ENCODE measurements at regions not wholly inside any gene's neighbourhood (a gene's known extent, or its start where the extent isn't known, plus 50 kb on each side); places are given as distances from the start of the nearest gene placed in this dataset.

DNA sequence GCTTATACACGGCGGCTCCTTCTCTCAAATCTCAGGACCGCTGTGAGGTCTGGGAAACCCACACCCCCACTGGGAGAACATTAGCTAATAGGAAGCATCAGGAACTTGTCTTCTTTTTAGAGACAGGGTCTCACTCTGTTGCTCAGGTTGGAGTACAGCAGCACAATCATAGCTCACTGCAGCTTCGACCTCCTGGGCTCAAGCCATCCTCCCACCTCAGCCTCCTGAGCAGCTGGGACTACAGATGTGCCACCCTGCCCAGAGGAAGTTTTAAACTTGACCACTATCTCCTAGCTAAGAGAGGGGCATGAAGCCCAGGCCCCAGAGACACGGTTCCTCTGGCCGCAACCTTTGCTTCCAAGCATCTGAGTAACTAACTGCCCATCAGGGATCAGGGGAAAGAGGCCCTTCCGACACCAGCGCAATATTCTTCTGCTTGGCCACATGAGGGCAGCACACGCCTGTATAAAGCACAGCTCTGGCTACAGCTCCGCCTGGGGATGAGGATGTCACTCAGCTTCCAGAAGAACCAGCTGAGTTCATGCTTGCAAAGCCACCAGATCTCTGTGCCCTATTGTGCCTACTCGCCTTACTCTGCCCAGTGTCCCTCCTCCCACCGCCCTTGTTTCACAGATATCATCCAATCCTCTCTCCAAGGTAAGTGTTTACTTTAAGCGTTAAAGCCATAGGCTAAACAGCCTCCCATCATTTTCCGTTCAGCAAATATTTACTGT, 57.6 kb upstream of the SLC6A11 start:
- no peak overlapping the region for H3K27ac Mint-ChIP-seq
- H3K4me3 Mint-ChIP-seq, result no peak overlapping the region
- peak in 2 of 3 donors; percentile 9 to 14 for DNase-seq
- H3K27me3 Mint-ChIP-seq (ENCODE audit: low read depth in 3 of 3), result peaks cover 4 to 6% (median 6%) of the 10 kb centered on the region in 3 donors
- H3K36me3 Mint-ChIP-seq, result no peaks in the 10 kb centered on the region
- H3K4me1 Mint-ChIP-seq, result no peaks in the 10 kb centered on the region
- H3K9me3 Mint-ChIP-seq, result peaks cover 0 to 3% (median 0%) of the 10 kb centered on the region in 6 donors

DNA sequence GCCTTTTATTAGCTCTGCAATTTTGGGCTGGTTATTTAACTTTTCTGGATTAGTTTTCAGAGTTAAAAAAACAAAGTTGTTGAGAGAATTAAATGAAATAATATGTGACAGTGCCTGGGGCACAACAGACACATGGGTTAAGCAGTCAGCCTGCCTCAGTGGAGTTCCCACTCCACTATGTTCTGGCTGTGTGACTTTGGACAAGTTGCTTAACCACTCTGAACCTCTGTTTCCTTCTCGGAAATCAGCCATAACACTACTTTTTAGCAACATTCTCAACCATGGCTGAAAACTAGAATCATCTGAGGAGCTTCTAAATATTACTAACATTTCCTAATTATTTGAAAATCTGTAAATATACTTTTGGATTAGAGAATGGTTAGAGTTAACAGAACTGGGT, 56.5 kb upstream of the SLC6A11 start:
- no peak for DNase-seq
- H3K4me3 Mint-ChIP-seq, result no peak overlapping the region
- H3K27me3 Mint-ChIP-seq (ENCODE audit: low read depth in 3 of 3), result peaks cover 2 to 6% (median 6%) of the 10 kb centered on the region in 3 donors
- H3K9me3 Mint-ChIP-seq, result peaks cover 0 to under 1% (median 0%) of the 10 kb centered on the region in 6 donors
- no peaks in the 10 kb centered on the region for H3K36me3 Mint-ChIP-seq
- no peak overlapping the region for H3K27ac Mint-ChIP-seq
- no peaks in the 10 kb centered on the region for H3K4me1 Mint-ChIP-seq

DNA sequence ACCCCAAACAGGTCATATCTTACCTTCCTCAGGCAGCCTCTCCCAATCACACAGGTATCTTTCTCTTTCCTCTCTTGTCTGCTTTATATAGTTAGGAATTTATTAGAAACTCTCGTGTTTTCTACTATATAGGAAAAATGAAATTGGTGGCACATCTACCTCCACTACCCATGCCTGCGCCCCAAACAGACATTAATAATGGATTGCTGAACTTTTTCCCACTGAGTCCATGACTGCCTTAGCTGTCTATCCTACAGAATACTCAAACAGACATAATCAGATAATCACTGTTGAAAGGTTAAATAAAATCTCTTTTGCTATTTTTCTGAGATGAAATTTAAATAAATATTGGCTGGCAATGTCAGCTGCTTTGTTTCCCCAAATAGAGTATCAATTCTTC, 55.8 kb upstream of the SLC6A11 start:
- H3K4me3 Mint-ChIP-seq, result no peak overlapping the region
- no peaks in the 10 kb centered on the region for H3K4me1 Mint-ChIP-seq
- no peak overlapping the region for H3K27ac Mint-ChIP-seq
- DNase-seq, result no peak
- H3K9me3 Mint-ChIP-seq, result no peaks in the 10 kb centered on the region
- no peaks in the 10 kb centered on the region for H3K36me3 Mint-ChIP-seq
- H3K27me3 Mint-ChIP-seq (ENCODE audit: low read depth in 3 of 3), result peaks cover 2 to 4% (median 3%) of the 10 kb centered on the region in 3 donors

DNA sequence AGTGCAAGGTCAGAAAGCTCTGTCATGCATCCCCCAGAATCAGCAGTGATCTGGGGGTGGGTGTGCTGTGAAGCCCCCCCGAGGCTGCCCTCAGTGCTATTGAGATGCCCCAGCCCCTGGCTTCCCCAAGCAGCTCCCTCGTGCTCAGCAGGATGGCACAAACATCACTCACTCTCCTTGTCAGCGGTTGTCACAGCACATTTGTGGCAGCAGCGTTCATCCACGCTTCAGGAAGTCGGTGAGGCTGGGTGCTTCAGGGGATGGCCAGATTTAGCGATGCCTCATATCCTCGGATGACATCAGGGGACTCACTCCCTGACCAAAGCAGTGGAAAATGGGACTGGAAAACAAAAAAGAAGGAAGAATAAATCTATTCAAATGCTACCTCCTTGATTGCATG, 54.4 kb upstream of the SLC6A11 start:
- H3K4me1 Mint-ChIP-seq, result no peaks in the 10 kb centered on the region
- H3K27me3 Mint-ChIP-seq (ENCODE audit: low read depth in 3 of 3), result peaks cover 0 to 4% (median 3%) of the 10 kb centered on the region in 3 donors
- H3K4me3 Mint-ChIP-seq, result no peak overlapping the region
- DNase-seq, result no peak
- no peak overlapping the region for H3K27ac Mint-ChIP-seq
- no peaks in the 10 kb centered on the region for H3K9me3 Mint-ChIP-seq
- H3K36me3 Mint-ChIP-seq, result no peaks in the 10 kb centered on the region

DNA sequence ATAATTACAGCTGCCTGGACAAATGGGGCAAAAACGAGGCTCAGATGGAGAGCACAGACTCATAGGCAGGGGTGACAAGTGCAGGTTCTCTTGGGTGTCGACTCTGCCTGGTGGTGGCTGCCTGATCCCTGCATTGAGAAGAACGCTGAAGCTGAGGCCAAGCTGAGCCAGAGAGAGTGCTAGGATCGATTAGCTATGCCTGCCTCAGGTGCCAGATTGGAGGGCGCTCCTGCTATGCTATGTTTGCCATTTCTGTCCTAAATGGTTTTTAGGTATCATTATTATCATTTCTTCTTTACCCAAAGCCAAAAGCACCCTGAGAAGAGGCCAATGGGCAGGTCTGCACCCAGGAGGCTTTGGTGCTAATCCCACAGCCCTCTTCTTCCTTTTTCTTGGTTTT, 53.9 kb upstream of the SLC6A11 start:
- Mint-ChIP-seq H3K4me3 (no peak overlapping the region), H3K9me3 (no peaks in the 10 kb centered on the region), H3K36me3 (no peaks in the 10 kb centered on the region), H3K27me3 (ENCODE audit: low read depth in 3 of 3) (peaks cover 0 to 4% (median 3%) of the 10 kb centered on the region in 3 donors), H3K27ac (no peak overlapping the region), H3K4me1 (no peaks in the 10 kb centered on the region)
- DNase-seq, result no peak

DNA sequence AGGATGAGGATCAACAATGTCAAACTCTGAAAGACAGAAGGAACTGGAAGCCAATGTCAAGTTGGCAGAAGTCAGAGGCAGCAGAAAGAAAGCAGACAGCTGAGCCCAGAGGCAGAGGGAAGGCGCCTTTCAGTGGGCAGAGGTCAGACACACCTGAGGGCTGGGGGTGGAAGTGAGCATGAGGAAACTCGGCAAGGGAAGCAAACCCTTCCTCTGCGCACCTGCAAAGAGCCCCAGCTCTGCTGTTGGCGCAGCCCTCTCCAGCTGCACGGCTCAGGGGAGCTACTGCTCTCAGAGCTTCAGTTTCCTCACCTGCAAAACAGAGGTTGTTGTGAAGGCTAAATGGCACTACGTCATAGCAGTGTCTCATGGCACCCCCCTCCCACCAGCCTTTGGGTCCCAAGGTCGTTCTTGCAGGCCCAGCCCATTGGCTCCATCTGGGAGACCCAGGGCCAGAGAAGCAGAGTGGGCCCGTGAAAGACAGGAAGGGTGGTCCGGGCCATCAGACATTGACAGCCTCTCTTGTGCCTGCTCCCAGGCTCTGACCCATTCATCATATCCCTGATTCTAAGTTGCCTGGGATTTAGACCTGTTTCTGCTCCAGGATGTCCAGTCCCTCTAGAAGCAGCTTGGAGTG, 53.3 kb upstream of the SLC6A11 start:
- Mint-ChIP-seq H3K36me3 (no peaks in the 10 kb centered on the region), H3K27ac (no peak overlapping the region), H3K27me3 (ENCODE audit: low read depth in 3 of 3) (peaks cover 0 to 7% (median 3%) of the 10 kb centered on the region in 3 donors), H3K4me3 (no peak overlapping the region), H3K4me1 (no peaks in the 10 kb centered on the region), H3K9me3 (no peaks in the 10 kb centered on the region)
- no peak for DNase-seq

DNA sequence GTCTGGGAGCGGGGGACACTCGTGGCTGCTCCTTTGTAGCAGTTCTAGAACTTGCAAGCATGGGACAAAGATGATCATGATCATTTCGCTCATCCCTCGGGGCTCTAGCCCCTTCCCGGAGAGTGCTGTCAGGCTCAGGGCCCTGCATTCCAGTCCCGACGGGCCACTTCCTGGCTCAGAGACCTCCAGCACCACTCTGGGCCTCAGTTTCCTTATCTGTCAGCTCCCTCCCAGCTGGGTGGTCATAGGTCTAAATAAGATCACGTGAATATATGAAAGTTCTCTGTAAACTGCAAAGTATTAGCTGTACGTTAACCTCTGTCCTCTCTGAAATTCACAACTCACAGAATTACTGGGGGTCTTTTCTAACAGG, 52.8 kb upstream of the SLC6A11 start:
- H3K27ac Mint-ChIP-seq, result no peak overlapping the region
- no peak for DNase-seq
- H3K4me1 Mint-ChIP-seq, result no peaks in the 10 kb centered on the region
- H3K9me3 Mint-ChIP-seq, result no peaks in the 10 kb centered on the region
- no peak overlapping the region for H3K4me3 Mint-ChIP-seq
- peaks cover 0 to 9% (median 6%) of the 10 kb centered on the region in 3 donors for H3K27me3 Mint-ChIP-seq (ENCODE audit: low read depth in 3 of 3)
- H3K36me3 Mint-ChIP-seq, result no peaks in the 10 kb centered on the region

DNA sequence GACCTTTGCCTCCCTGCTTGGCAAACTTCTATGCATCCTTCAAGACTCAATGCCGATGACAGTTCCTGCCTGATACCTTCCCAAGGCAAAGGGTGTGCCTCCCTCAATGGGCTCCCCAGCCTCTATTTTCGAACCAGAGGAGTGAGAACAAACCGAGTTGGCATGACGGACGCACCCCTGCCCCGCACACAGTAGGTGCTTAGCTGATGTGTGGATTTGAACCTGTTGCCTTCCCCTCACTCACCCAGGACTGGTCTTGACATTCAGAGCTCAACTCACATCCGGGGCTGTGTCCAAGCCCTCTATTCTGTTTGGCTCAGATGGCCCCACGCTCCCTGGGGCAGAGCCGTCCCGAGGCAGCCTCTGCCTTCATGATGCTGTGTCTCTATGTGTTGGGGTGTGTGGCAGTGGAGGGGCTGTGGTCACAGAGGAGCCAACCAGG, 52.2 kb upstream of the SLC6A11 start:
- Mint-ChIP-seq H3K27ac (no peak overlapping the region), H3K4me3 (no peak overlapping the region), H3K4me1 (no peaks in the 10 kb centered on the region), H3K27me3 (ENCODE audit: low read depth in 3 of 3) (peaks cover 0 to 7% (median 6%) of the 10 kb centered on the region in 3 donors), H3K9me3 (no peaks in the 10 kb centered on the region), H3K36me3 (no peaks in the 10 kb centered on the region)
- no peak for DNase-seq

DNA sequence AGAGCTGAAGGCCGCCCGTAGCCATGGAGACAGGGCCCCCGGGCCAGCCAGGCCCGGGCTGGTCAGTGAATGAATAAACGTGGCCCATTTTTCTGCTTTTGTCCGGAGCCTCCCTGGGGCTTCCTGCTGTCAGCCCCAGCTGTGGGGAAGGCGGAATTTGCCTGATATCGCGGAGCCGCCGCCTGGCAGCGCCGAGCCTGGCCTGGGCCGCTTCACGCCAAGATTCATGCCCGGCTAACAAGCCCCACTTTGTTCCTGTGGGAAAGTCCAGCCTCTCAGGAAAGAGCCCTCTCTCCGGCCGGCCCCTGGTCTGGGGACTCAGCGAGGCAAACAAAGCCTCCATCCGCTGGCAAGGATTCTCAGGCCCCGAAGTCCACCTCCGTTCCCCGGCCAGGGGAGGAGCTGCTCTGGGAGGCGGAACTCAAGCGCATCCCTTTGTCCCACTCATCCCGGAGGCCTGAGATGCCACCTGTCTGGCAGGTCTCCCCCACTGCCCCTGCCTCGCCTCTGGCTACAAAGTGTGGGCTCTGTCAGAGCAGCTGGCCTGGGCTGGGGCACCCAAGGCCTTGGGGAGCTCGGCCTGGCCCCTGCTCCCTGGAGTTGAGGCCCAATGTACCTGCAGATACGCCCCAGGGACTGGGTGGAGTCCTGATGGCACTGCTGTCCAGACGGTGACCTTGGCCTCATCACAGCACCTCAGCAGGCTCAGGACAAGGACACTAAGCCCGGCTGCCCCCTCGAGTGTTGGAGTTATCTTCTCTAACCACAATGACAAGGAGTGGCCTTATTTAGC, 51.6 kb upstream of the SLC6A11 start:
- H3K9me3 Mint-ChIP-seq, result no peaks in the 10 kb centered on the region
- no peak overlapping the region for H3K4me3 Mint-ChIP-seq
- H3K27me3 Mint-ChIP-seq (ENCODE audit: low read depth in 3 of 3), result peaks cover 0 to 7% (median 6%) of the 10 kb centered on the region in 3 donors
- H3K4me1 Mint-ChIP-seq, result no peaks in the 10 kb centered on the region
- DNase-seq, result no peak
- no peak overlapping the region for H3K27ac Mint-ChIP-seq
- H3K36me3 Mint-ChIP-seq, result no peaks in the 10 kb centered on the region

DNA sequence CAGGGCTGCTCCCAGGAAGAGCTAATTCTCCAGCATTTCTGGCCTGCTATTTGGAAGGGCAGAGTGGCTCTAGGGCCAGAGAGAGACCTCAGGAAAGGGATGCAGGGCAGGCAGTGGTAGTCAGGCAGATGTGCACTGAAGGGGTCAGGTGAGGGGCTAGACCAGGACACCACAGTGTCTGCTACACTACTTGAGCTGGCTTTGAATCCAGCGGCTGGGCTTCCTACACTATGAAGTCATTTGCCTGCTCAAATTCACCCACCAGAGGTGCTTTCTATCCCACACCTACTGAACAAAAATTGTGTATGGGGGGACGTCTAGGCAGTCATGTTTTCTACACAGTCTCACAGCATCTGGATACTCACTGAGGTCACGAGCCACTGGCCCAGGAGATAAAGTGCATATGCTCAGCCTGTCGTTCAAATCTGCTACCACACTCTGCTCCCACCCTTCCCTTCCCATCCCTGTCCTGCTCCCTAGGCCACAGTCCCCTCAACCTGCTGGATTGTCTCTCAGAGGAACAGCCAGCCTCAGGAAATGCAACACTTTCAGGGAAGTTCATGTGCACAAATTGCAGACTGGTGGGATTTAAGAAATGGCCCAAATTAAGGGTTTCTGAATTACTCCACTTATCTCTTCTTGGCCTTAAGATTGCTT, 49.9 kb upstream of the SLC6A11 start:
- no peak for DNase-seq
- peaks cover 0 to 2% (median 0%) of the 10 kb centered on the region in 6 donors for H3K9me3 Mint-ChIP-seq
- no peak overlapping the region for H3K4me3 Mint-ChIP-seq
- H3K27ac Mint-ChIP-seq, result no peak overlapping the region
- no peaks in the 10 kb centered on the region for H3K36me3 Mint-ChIP-seq
- no peaks in the 10 kb centered on the region for H3K4me1 Mint-ChIP-seq
- H3K27me3 Mint-ChIP-seq (ENCODE audit: low read depth in 3 of 3), result peaks cover 2 to 9% (median 7%) of the 10 kb centered on the region in 3 donors
